GM12878 (cell line): ENCODE measurements at regions not wholly inside any gene's neighbourhood (a gene's known extent, or its start where the extent isn't known, plus 50 kb on each side); places are given as distances from the start of the nearest gene placed in this dataset.

Source experiments
- ATAC-seq: fragments of 200-7000 bp; cut with Tn5 transposase; 3 replicates; pipeline ENCODE4 v1.9.1; 2020; ENCODE audit warnings: mild to moderate bottlenecking, moderate library complexity
- BruUV-seq: library from RNA; stranded (reverse); fragments of 400-500 nt; replicated peaks from 2 replicates; lab custom pipeline; 2021; lab: Mats Ljungman, UMichigan
- CTCF ChIA-PET: fragments of 300-600 bp; sonication (Branson Sonifier 250); formaldehyde crosslinking; extraction: SDS; loops from one replicate; lab custom pipeline; 2021; ENCODE audit warnings: inconsistent platforms; lab: Yijun Ruan, JAX
- POLR2A ChIA-PET: fragments of 350-600 bp; formaldehyde crosslinking; extraction: SDS; loops from one replicate; lab custom pipeline; 2021; ENCODE audit warnings: inconsistent platforms; lab: Charles Lee
- RAD21 ChIA-PET: fragments of 300-600 bp; sonication (Branson Sonifier 250); formaldehyde crosslinking; loops from one replicate; lab custom pipeline; 2023; ENCODE audit warnings: antibody characterized with exemption; ENCODE audit not compliant: unreplicated experiment; lab: Charles Lee
- SMC1A ChIA-PET: fragments of 300-600 bp; sonication (Branson Sonifier 250); formaldehyde crosslinking; loops from one replicate; lab custom pipeline; 2023; ENCODE audit not compliant: unreplicated experiment, uncharacterized antibody; lab: Charles Lee
- DNase-seq: peaks from one replicate; pipeline ENCODE4 v3.0.0-alpha.2; 2011; ENCODE audit warnings: low read depth, low spot score
- FAIRE-seq: peaks from 3 replicates; lab custom pipeline; 2011; peaks lifted over from hg19 to GRCh38; lab: Jason Lieb, UNC
- H2AFZ ChIP-seq: 2 replicates; pipeline ENCODE4 v1.6.0; 2011; ENCODE audit warnings: low read depth, low read length, control low read depth; ENCODE audit not compliant: control insufficient read depth
- H3K27ac ChIP-seq: 2 replicates; pipeline ENCODE4 v1.5.1; 2011; ENCODE audit warnings: control low read depth; ENCODE audit not compliant: control insufficient read depth, insufficient read depth
- H3K27me3 ChIP-seq, 2 experiments: replicated peaks in 1 of 2; 2 replicates each; pipeline versions ENCODE4 v1.6.0 to v1.6.1; 2011; ENCODE audit warnings: low read length in 1 of 2; ENCODE audit not compliant: control insufficient read depth in 2 of 2, insufficient read depth in 2 of 2
- H3K36me3 ChIP-seq, 2 experiments: 2 replicates each; pipeline ENCODE4 v1.5.1; 2011; ENCODE audit warnings: low read length in 1 of 2; ENCODE audit not compliant: control insufficient read depth in 2 of 2, insufficient read depth in 2 of 2
- H3K4me1 ChIP-seq: 2 replicates; pipeline ENCODE4 v1.6.1; 2011; ENCODE audit warnings: mild to moderate bottlenecking, low read length, moderate library complexity, mixed read lengths; ENCODE audit not compliant: control insufficient read depth, insufficient read depth
- H3K4me2 ChIP-seq: 2 replicates; pipeline ENCODE4 v1.6.0; 2011; ENCODE audit warnings: control low read depth; ENCODE audit not compliant: control insufficient read depth, insufficient read depth
- H3K4me3 ChIP-seq: fragments of 200-600 bp; sonication (generic); 2 replicates; pipeline ENCODE4 v1.5.1; 2016
- H3K79me2 ChIP-seq: 2 replicates; pipeline ENCODE4 v1.6.0; 2011; ENCODE audit warnings: low read length; ENCODE audit not compliant: control insufficient read depth, insufficient read depth
- H3K9ac ChIP-seq: 2 replicates; pipeline ENCODE4 v1.8.0; 2011; ENCODE audit warnings: low read length, control low read depth, mixed read lengths; ENCODE audit not compliant: control insufficient read depth, insufficient read depth
- H3K9me3 ChIP-seq: replicated peaks from 3 replicates; pipeline ENCODE4 v1.5.1; 2011; ENCODE audit warnings: mild to moderate bottlenecking, low read length; ENCODE audit not compliant: control insufficient read depth, insufficient read depth
- H4K20me1 ChIP-seq: 2 replicates; pipeline ENCODE4 v1.6.0; 2011; ENCODE audit not compliant: control insufficient read depth, insufficient read depth
- BCL11A ChIP-seq: IDR thresholded peaks from 2 replicates; pipeline ENCODE4 v1.6.1; 2011; ENCODE audit warnings: low read depth, low read length
- CREB1 ChIP-seq: IDR thresholded peaks from 2 replicates; pipeline ENCODE4 v1.6.1; 2012; ENCODE audit warnings: low read depth, mild to moderate bottlenecking, inconsistent platforms
- FOXK2 ChIP-seq: fragments of 450-650 bp; IDR thresholded peaks from 2 replicates; pipeline ENCODE4 v1.6.1; 2017; ENCODE audit warnings: mild to moderate bottlenecking, moderate library complexity
- HCFC1 ChIP-seq: fragments of 150-350 bp; IDR thresholded peaks from 2 replicates; pipeline ENCODE4 v1.6.1; 2014; ENCODE audit warnings: low read length
- HDGF ChIP-seq: fragments of 450-650 bp; IDR thresholded peaks from 2 replicates; pipeline ENCODE4 v1.6.1; 2016; ENCODE audit warnings: antibody characterized with exemption
- LARP7 ChIP-seq: fragments of 450-650 bp; IDR thresholded peaks from 2 replicates; pipeline ENCODE4 v1.6.1; 2017; ENCODE audit warnings: mild to moderate bottlenecking
- MTA2 ChIP-seq: fragments of 450-650 bp; IDR thresholded peaks from 2 replicates; pipeline ENCODE4 v1.6.1; 2016; ENCODE audit warnings: low read depth, mild to moderate bottlenecking, moderate library complexity
- NFIC ChIP-seq: IDR thresholded peaks from 2 replicates; pipeline ENCODE4 v1.6.1; 2012; ENCODE audit warnings: low read depth, mild to moderate bottlenecking, inconsistent platforms, low read length, moderate library complexity
- PML ChIP-seq: IDR thresholded peaks from 2 replicates; pipeline ENCODE4 v1.6.1; 2012; ENCODE audit warnings: low read length, inconsistent platforms
- POLR2AphosphoS5 ChIP-seq: IDR thresholded peaks from 2 replicates; pipeline ENCODE4 v1.6.1; 2011; ENCODE audit warnings: mild to moderate bottlenecking, low read length, inconsistent platforms
- RBBP5 ChIP-seq: fragments of 200-600 bp; sonication (generic); conservative IDR thresholded peaks from 2 replicates; pipeline ENCODE4 v1.6.1; 2016
- STAT3 ChIP-seq: IDR thresholded peaks from 2 replicates; pipeline ENCODE4 v1.6.1; 2011; ENCODE audit warnings: low read depth, low read length, improper control_type of control experiment
- SUZ12 ChIP-seq: fragments of 200-600 bp; sonication (generic); IDR thresholded peaks from one replicate; pipeline ENCODE4 v1.6.1; 2018; ENCODE audit warnings: antibody characterized with exemption, mild to moderate bottlenecking; ENCODE audit not compliant: unreplicated experiment
- TBL1XR1 ChIP-seq: IDR thresholded peaks from 2 replicates; pipeline ENCODE4 v1.6.1; 2012; ENCODE audit warnings: low read depth, low read length, improper control_type of control experiment
- TCF12 ChIP-seq: IDR thresholded peaks from 2 replicates; pipeline ENCODE4 v1.6.1; 2011; ENCODE audit warnings: low read depth, mild to moderate bottlenecking, low read length
- ZBED1 ChIP-seq: IDR thresholded peaks from 2 replicates; pipeline ENCODE4 v1.6.1; 2016; ENCODE audit warnings: borderline replicate concordance
- ZZZ3 ChIP-seq: IDR thresholded peaks from 2 replicates; pipeline ENCODE4 v1.6.1; 2011; ENCODE audit warnings: low read depth; ENCODE audit not compliant: control insufficient read depth, insufficient read length
- WGBS: methylation state at CpG from one replicate; pipeline ENCODE4 v1.1.6; 2016; ENCODE audit warnings: low lambda C conversion rate; ENCODE audit not compliant: insufficient replicate concordance, insufficient coverage; ENCODE audit errors: missing lambda C conversion rate; 5-methylcytosine and 5-hydroxymethylcytosine counted together
- in situ Hi-C: fragments of 300-500 bp; cut with MboI; formaldehyde crosslinking; loops from 9 replicates; pipeline ENCODE4 v1.14.3; 2018; ENCODE audit warnings: mixed read lengths
- intact Hi-C: fragments of 100-400 bp; cut with micrococcal nuclease; formaldehyde crosslinking; loops from one replicate; pipeline ENCODE4 v1.14.2; 2022; ENCODE audit not compliant: unreplicated experiment
- TF ChIP-seq, protein P1 (sequence below): fragments of 450-650 bp; IDR thresholded peaks from 2 replicates; pipeline ENCODE4 v1.6.1; 2016; ENCODE audit warnings: mild to moderate bottlenecking
- TF ChIP-seq, protein P2 (sequence below): fragments of 450-650 bp; IDR thresholded peaks from 2 replicates; pipeline ENCODE4 v1.6.1; 2017; ENCODE audit warnings: mild to moderate bottlenecking

GRCh38 chr15:81611679-81612078 is 237.7 kb upstream of the TMC3 start:
- no peaks in the 10 kb centered on the region for H4K20me1 ChIP-seq
- in situ Hi-C loops, result no loop called here
- no peak for TF ChIP-seq RBBP5
- no peak for TF ChIP-seq HCFC1
- TF ChIP-seq LARP7, result no peak
- TF ChIP-seq ZBED1, result no peak
- no peak for TF ChIP-seq NFIC
- no peak for TF ChIP-seq TBL1XR1
- no peak for TF ChIP-seq POLR2AphosphoS5
- no peak for TF ChIP-seq CREB1
- TF ChIP-seq MTA2, result no peak
- TF ChIP-seq FOXK2, result no peak
- no peak for TF ChIP-seq SUZ12
- no peak for TF ChIP-seq TCF12
- no peaks in the 10 kb centered on the region for H3K79me2 ChIP-seq
- CTCF ChIA-PET, result no interaction called here
- no peak overlapping the region for H2AFZ ChIP-seq
- H3K27me3 ChIP-seq, result no peaks in the 10 kb centered on the region
- RAD21 ChIA-PET, result no interaction called here
- POLR2A ChIA-PET, result no interaction called here
- intact Hi-C loops, result no loop called here
- FAIRE-seq, result no peak
- no peaks in the 10 kb centered on the region for H3K36me3 ChIP-seq
- no peaks in the 10 kb centered on the region for H3K9me3 ChIP-seq
- no peaks in the 10 kb centered on the region for H3K4me1 ChIP-seq
- no peak overlapping the region for H3K4me3 ChIP-seq
- no peak overlapping the region for H3K9ac ChIP-seq
- H3K27ac ChIP-seq, result no peak overlapping the region
- 6% methylated on average over 4 of the region's 4 CpGs for WGBS
- ATAC-seq, result no peak
- no peak for DNase-seq
- SMC1A ChIA-PET, result no interaction called here
- BruUV-seq, result no TSS peak
- no peak overlapping the region for H3K4me2 ChIP-seq

- Histone ChIP-seq H3K4me1 (no peaks in the 10 kb centered on the region), H3K4me2 (no peak overlapping the region), H3K9ac (no peak overlapping the region), H3K27me3 (no peaks in the 10 kb centered on the region), H3K36me3 (no peaks in the 10 kb centered on the region), H2AFZ (no peak overlapping the region), H3K79me2 (no peaks in the 10 kb centered on the region), H4K20me1 (no peaks in the 10 kb centered on the region), H3K27ac (no peak overlapping the region), H3K4me3 (no peak overlapping the region), H3K9me3 (no peaks in the 10 kb centered on the region)
- SMC1A ChIA-PET, result no interaction called here
- RAD21 ChIA-PET, result no interaction called here
- TF ChIP-seq LARP7 (no peak), STAT3 (no peak), HDGF (no peak), PML (no peak), BCL11A (no peak), ZZZ3 (no peak)
- TF ChIP-seq, protein P1, sequence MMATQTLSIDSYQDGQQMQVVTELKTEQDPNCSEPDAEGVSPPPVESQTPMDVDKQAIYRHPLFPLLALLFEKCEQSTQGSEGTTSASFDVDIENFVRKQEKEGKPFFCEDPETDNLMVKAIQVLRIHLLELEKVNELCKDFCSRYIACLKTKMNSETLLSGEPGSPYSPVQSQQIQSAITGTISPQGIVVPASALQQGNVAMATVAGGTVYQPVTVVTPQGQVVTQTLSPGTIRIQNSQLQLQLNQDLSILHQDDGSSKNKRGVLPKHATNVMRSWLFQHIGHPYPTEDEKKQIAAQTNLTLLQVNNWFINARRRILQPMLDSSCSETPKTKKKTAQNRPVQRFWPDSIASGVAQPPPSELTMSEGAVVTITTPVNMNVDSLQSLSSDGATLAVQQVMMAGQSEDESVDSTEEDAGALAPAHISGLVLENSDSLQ, result no peak
- TF ChIP-seq, protein P2, sequence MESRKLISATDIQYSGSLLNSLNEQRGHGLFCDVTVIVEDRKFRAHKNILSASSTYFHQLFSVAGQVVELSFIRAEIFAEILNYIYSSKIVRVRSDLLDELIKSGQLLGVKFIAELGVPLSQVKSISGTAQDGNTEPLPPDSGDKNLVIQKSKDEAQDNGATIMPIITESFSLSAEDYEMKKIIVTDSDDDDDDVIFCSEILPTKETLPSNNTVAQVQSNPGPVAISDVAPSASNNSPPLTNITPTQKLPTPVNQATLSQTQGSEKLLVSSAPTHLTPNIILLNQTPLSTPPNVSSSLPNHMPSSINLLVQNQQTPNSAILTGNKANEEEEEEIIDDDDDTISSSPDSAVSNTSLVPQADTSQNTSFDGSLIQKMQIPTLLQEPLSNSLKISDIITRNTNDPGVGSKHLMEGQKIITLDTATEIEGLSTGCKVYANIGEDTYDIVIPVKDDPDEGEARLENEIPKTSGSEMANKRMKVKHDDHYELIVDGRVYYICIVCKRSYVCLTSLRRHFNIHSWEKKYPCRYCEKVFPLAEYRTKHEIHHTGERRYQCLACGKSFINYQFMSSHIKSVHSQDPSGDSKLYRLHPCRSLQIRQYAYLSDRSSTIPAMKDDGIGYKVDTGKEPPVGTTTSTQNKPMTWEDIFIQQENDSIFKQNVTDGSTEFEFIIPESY, result no peak
- ATAC-seq (no peak), DNase-seq (no peak), FAIRE-seq (no peak)
- CTCF ChIA-PET, result no interaction called here
- WGBS, result 7% methylated on average over 2 of the region's 2 CpGs
- in situ Hi-C loops (no loop called here), intact Hi-C loops (no loop called here)
- no TSS peak for BruUV-seq
- POLR2A ChIA-PET, result no interaction called here
Observed at GRCh38 chr15:81608309-81608829, 234.4 kb upstream of the TMC3 start.
